Activated T-helper 1 cell treated with anti-CD3 and anti-CD28 coated beads, Interleukin-12 subunit alpha, Interleukin-12 subunit beta, Interleukin-2, Interleukin-4 antibody, amounts not matched to agents 30 ng/mL and 10 ng/mL and 1 ng/mL, durations not matched to agents 14 hours and 24 hours and 36 hours (primary cell): ENCODE measurements at regions not wholly inside any gene's neighbourhood (a gene's known extent, or its start where the extent isn't known, plus 50 kb on each side); places are given as distances from the start of the nearest gene placed in this dataset.

Experiments used
- DNase-seq: peaks from one replicate; pipeline ENCODE4 v3.0.0; 2021; ENCODE audit warnings: low spot score
- H3K27ac Mint-ChIP-seq: one replicate; pipeline ENCODE4 v1.8.0; 2021; ENCODE audit warnings: mild to moderate bottlenecking, mixed read lengths
- H3K27me3 Mint-ChIP-seq: one replicate; pipeline ENCODE4 v1.8.0; 2022; ENCODE audit warnings: mild to moderate bottlenecking, moderate library complexity, mixed read lengths; ENCODE audit not compliant: insufficient read depth
- H3K36me3 Mint-ChIP-seq: one replicate; pipeline ENCODE4 v1.8.0; 2021; ENCODE audit warnings: low read depth, mixed read lengths
- H3K4me1 Mint-ChIP-seq: one replicate; pipeline ENCODE4 v1.8.0; 2021; ENCODE audit warnings: low read depth, mixed read lengths
- H3K4me3 Mint-ChIP-seq: one replicate; pipeline ENCODE4 v1.8.0; 2021; ENCODE audit warnings: mild to moderate bottlenecking, moderate library complexity, mixed read lengths
- H3K9me3 Mint-ChIP-seq: one replicate; pipeline ENCODE4 v1.8.0; 2021; ENCODE audit warnings: mixed read lengths
- intact Hi-C: fragments of 100-400 bp; cut with micrococcal nuclease; formaldehyde crosslinking; loops from one replicate; pipeline ENCODE4 v1.15.1; 2024

DNA sequence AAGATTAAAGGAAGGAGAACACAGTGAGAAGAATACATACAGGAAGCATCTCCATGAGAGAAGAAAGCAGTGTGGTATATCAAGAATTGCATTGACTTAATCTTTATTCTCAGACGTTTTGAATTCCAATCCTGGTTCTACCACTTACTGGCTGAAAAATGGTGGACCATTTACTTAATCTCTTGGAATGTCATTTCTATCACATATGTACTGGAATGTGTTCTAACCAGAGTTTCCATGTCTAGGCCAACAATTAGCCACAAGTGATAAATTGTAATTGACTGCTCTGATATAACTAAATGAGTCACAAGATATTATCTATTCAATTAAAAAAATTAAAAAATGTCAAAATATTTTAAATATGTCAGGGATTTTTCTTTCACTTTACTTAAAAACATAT lies 626.1 kb downstream of the PTPRC start:
- Mint-ChIP-seq H3K27ac (no peak overlapping the region), H3K27me3 (peaks cover 5% of the 10 kb centered on the region), H3K4me3 (no peak overlapping the region), H3K4me1 (no peaks in the 10 kb centered on the region), H3K36me3 (no peaks in the 10 kb centered on the region), H3K9me3 (no peaks in the 10 kb centered on the region)
- intact Hi-C loops: no loop called here
- DNase-seq: no peak

DNA sequence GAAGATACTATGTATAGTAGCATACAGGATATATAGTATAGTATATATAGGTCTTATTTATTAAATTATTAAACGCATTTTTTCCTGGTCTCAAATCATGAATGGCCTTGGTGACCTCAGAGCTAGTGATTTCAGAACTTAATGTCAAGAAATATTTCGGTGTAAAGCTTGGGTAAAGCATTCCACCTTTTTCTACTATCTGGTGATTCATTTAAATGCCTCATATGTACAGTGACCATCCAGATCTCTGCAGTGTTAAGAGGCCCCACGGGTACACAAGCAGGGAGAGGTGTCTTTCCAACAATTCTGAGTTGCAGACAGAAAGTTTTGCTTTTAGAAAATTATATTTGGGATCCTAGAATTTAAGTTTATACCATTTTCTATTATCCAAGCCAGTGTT lies 626.5 kb downstream of the PTPRC start:
- DNase-seq: no peak
- Mint-ChIP-seq H3K36me3 (no peaks in the 10 kb centered on the region), H3K27ac (no peak overlapping the region), H3K27me3 (peaks cover 7% of the 10 kb centered on the region), H3K9me3 (no peaks in the 10 kb centered on the region), H3K4me3 (no peak overlapping the region), H3K4me1 (no peaks in the 10 kb centered on the region)
- intact Hi-C loops: no loop called here

DNA sequence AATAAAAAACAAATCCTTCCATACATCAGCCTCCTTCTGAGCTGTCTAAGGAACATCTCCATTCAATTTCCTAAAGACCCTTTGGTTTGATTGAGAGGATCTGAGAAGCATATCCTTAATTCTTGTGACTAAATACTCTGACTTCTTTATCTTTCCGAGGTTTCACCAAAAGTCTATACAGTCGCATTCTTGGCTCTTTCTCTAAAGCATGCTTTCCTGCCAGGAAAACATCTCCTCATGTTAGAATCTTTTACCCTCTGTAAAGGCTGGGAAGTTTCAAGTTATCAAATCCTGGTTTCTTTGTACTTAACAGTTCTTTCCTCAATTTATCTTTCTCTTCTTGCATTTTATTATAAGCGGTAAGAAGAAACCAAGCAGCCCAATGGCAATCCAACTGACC lies 630.4 kb downstream of the PTPRC start:
- H3K27ac Mint-ChIP-seq: no peak overlapping the region
- intact Hi-C loops: no loop called here

DNA sequence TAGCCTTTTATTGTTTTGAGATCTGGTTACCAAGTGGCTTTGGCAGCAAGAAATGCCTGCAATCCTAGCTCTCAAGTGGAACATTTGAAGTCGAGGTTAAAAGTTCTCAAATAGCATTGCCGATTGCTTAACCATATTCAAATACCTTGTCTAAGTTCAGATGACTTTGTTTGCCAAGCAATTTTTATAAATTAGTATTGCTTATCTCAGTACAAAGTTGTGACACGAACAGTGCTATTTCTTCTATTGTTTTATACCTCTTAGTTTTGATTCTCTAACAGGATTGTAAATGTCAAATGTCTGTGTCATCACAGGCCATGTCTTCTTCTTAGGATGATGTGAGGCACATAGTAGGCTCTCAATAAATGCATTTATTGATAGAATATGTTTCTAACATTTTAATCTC lies 633.3 kb downstream of the PTPRC start:
- Mint-ChIP-seq H3K9me3 (peaks cover 5% of the 10 kb centered on the region), H3K27me3 (peaks cover 2% of the 10 kb centered on the region), H3K4me3 (no peak overlapping the region), H3K36me3 (no peaks in the 10 kb centered on the region), H3K4me1 (no peaks in the 10 kb centered on the region), H3K27ac (no peak overlapping the region)
- DNase-seq: no peak
- intact Hi-C loops: no loop called here

More for the DNA sequence above, 630.4 kb downstream of the PTPRC start:
- Mint-ChIP-seq H3K4me1 (no peaks in the 10 kb centered on the region), H3K9me3 (no peaks in the 10 kb centered on the region), H3K27me3 (peaks cover 7% of the 10 kb centered on the region), H3K4me3 (no peak overlapping the region), H3K36me3 (no peaks in the 10 kb centered on the region)
- no peak for DNase-seq

DNA sequence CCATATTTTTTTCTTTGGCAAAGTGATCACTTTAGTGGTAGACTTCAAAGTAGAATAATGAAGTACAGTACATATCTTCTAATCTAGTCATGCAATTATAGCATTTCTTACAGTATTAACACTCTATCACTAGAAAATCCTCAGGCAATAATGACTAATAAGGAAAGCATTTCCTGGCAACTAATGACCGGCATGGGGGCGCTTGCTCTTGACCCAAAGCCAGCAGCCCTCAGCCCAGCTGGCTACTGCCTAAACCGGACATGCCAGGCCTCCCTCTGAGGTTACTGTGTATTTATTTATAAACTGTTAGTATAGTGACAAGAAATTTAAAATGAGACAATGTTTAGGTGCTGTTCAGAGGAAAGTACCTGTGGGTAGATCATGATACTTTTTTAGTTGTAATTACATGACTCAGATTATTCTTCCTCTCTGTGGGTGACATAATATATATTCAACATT lies 633.8 kb downstream of the PTPRC start:
- Mint-ChIP-seq H3K4me1 (no peaks in the 10 kb centered on the region), H3K9me3 (peaks cover 6% of the 10 kb centered on the region), H3K4me3 (no peak overlapping the region), H3K27me3 (peaks cover 2% of the 10 kb centered on the region), H3K27ac (no peak overlapping the region), H3K36me3 (no peaks in the 10 kb centered on the region)
- DNase-seq: no peak
- intact Hi-C loops: no loop called here

DNA sequence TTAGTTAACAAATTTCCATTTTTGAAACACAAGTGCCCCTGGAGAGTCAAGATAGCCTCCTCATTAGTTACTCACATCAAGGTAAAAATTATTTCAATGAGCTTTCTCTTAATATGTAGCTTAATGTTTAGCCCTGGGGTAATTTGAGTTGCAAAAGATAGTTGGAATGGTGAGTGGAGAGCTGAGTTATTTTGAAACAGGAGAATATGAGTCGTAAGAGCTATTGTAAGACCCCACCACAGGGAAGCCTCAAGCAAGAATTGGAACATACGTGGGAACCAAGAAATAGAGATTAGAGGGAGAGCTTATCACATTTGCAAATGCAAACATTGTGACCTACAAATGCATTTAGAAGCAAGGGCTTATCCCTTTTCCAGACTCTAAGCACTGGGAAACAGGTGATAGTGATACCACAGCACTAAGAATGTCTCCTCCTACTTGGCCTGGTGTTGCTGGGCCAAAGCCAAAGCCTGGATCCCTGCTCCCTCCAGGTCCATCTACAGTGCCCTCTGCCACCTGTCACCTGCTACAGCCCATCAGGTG lies 635.1 kb downstream of the PTPRC start:
- peaks cover 2% of the 10 kb centered on the region for H3K27me3 Mint-ChIP-seq
- intact Hi-C loops: no loop called here

DNA sequence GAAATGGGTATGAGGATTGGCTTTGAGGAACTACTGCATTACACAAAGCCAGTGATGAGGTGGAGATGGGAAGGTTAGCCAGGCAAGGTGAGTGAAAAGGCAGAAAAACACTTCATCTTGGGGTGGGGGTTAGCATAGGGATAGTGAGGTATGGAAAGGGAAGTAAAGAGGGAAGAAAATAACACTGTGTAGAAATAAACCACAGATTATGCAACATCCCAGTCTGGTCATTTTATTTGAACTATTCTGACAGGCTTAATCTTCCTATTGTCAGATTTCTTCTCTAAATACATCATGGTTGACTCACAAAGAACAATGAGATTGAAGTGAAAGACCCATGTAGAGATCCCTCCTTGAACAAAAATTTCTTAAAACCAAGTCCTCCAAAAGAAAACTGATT lies 640.2 kb downstream of the PTPRC start:
- H3K9me3 Mint-ChIP-seq: peaks cover 6% of the 10 kb centered on the region
- peaks cover 13% of the 10 kb centered on the region for H3K4me1 Mint-ChIP-seq
- intact Hi-C loops: no loop called here
- H3K27ac Mint-ChIP-seq: no peak overlapping the region
- no peak overlapping the region for H3K4me3 Mint-ChIP-seq
- no peaks in the 10 kb centered on the region for H3K36me3 Mint-ChIP-seq
- H3K27me3 Mint-ChIP-seq: no peaks in the 10 kb centered on the region
- DNase-seq: no peak

More for the DNA sequence above, 635.1 kb downstream of the PTPRC start:
- DNase-seq: no peak
- Mint-ChIP-seq H3K9me3 (peaks cover 6% of the 10 kb centered on the region), H3K27ac (no peak overlapping the region), H3K36me3 (no peaks in the 10 kb centered on the region), H3K4me3 (no peak overlapping the region), H3K4me1 (no peaks in the 10 kb centered on the region)

DNA sequence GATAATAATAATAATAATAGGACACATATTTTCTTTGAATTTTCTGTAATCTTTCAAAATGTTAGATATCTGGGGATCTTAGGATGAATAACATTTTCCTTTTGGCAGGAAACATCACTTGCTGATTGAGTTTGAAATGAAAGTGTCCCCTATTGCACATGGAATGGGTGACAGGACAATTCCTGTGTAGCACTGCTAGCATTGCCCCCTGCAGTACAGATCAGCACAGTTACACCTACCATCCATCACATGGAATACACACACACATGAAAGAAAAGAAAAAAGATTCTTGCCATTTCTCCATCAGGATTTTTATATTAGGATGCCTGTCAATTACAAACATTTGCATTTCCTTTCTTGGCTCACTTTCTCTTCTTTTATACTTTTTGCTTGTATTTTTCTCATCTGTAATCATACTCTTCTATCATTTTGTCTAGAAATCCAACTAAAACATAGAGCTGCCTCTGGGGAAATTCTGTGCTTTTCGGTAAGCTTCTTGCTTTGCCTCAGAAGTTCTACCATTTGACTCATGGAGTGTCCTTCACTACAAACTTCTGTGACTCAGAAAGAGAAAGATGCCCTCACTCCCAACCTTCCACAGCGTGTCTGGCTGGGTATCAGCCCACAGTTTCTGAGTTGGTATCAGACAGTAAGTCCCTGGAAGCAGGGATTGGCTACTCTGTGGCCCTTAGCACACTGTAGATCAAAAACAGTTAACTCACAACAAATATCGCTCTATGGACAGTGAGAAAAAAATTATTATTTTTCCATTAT lies 641.2 kb downstream of the PTPRC start:
- Mint-ChIP-seq H3K27me3 (peaks cover 1% of the 10 kb centered on the region), H3K4me3 (no peak overlapping the region), H3K36me3 (no peaks in the 10 kb centered on the region), H3K27ac (no peak overlapping the region), H3K4me1 (peaks cover 13% of the 10 kb centered on the region), H3K9me3 (peaks cover 6% of the 10 kb centered on the region)
- intact Hi-C loops: loop anchor here (1.0 kb wide), 1 partner anchor 107 kb away; no protein-coding TSS in a partner anchor
- DNase-seq: no peak

DNA sequence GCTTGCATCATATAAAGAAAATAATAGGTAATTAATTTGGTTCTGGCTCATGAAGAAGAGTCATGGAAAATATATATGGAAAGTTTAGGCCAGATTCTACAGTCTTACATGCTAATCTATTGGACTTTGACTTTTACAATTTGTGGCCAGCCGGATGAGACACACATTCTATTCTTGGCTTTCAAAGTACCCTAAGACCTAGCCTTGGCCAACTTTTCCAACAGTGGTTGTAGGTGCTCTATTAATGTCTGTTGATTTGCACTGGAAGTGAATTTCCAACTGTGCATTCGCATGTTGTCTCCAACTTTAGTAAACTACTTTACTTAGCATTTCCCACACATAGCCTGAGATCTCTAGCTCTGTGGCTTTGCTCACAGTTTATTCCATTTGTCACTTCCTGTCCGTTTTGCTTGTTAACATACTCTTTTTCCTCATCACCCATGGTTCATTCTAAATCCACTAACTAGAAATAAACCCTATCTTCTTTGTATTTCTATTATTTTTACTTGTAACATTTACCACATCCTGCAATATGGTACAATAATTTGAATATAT lies 644.0 kb downstream of the PTPRC start:
- Mint-ChIP-seq H3K27ac (no peak overlapping the region), H3K9me3 (no peaks in the 10 kb centered on the region), H3K27me3 (peaks cover 4% of the 10 kb centered on the region), H3K4me3 (no peak overlapping the region), H3K36me3 (no peaks in the 10 kb centered on the region), H3K4me1 (peaks cover 13% of the 10 kb centered on the region)
- DNase-seq: no peak
- intact Hi-C loops: no loop called here

DNA sequence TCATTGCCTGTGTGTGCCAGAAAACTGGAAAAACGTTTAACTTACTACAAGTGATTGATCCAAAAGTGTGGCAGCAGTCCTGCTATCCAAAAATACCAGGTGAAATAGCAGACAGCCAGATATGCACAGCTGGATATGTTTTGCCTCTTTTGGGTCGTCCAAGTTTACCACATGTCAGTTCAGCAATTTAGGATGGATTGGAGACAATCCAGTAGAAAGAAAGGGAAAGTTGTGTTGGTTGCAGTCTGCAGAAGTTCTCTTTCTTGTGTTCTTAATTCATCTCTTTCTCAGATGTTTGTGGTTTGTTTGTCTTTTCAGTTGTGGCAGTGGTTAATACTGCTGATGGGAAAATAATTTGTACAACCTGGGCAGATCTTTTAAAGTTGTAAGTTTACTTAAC lies 645.0 kb downstream of the PTPRC start:
- no peaks in the 10 kb centered on the region for H3K9me3 Mint-ChIP-seq
- DNase-seq: no peak
- H3K27me3 Mint-ChIP-seq: peaks cover 4% of the 10 kb centered on the region
- no peak overlapping the region for H3K4me3 Mint-ChIP-seq
- H3K27ac Mint-ChIP-seq: no peak overlapping the region
- no peaks in the 10 kb centered on the region for H3K36me3 Mint-ChIP-seq
- intact Hi-C loops: no loop called here
- peaks cover 13% of the 10 kb centered on the region for H3K4me1 Mint-ChIP-seq

DNA sequence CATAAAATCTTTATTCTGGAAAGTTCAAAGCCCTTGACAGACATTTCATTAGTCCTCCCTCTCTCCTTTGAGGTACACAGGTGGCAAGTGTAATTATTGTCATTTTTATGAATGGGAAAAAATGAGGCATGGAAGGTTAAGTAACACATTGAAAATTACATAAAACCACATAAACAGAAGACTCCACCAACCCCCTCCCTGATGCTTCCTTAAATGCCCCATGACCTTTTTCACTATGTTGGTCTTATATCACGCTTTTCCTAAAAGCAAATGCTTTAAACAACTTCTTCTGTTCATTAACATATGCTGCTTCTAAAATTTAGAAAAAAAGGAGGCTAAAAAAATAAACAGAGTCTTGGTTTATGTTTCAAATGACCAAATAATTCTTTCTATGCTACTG lies 648.4 kb downstream of the PTPRC start:
- H3K9me3 Mint-ChIP-seq: no peaks in the 10 kb centered on the region
- H3K27me3 Mint-ChIP-seq: peaks cover 14% of the 10 kb centered on the region
- peaks cover 13% of the 10 kb centered on the region for H3K4me1 Mint-ChIP-seq
- H3K36me3 Mint-ChIP-seq: no peaks in the 10 kb centered on the region
- intact Hi-C loops: no loop called here
- no peak for DNase-seq
- H3K27ac Mint-ChIP-seq: no peak overlapping the region
- H3K4me3 Mint-ChIP-seq: no peak overlapping the region

DNA sequence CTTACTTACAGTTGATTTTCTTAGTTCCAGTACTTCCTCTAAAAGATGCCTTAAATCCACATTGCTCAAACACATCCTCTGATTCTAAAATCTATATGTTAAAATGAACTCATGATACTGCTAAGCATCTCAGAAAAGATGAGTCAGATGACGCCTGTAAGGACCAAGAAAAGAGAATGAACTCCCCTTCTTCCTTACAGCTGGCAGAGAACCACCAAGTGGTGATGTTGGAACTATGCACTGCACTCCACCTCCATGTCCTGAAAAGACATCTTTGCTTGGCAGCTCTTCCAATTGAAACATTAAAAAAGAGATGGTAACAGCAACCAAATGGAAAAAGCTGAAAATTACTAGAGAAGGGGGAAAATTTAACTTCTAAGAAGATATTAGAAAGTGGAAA lies 648.8 kb downstream of the PTPRC start:
- Mint-ChIP-seq H3K36me3 (no peaks in the 10 kb centered on the region), H3K9me3 (no peaks in the 10 kb centered on the region), H3K4me3 (no peak overlapping the region), H3K27ac (no peak overlapping the region), H3K27me3 (peaks cover 14% of the 10 kb centered on the region), H3K4me1 (peaks cover 13% of the 10 kb centered on the region)
- no peak for DNase-seq
- intact Hi-C loops: no loop called here

DNA sequence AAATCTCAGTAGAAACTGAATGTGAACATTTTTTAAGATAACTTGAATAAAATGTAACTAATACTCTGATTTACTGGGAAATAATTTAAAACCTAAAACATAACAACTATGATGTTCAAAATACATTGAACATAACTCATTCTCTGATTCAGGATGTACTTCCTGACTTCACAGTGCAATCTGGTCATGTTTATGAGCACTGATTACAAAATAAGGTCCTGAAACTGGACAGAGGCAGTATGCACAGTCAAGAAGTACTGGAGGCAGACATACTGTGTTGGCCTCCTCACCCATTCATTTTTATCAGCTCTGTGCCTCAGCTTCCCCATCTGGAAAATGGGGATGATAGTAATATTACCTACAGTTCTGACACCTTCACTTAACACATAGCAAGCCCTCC lies 651.3 kb downstream of the PTPRC start:
- Mint-ChIP-seq H3K27ac (no peak overlapping the region), H3K4me3 (no peak overlapping the region), H3K4me1 (no peaks in the 10 kb centered on the region), H3K36me3 (no peaks in the 10 kb centered on the region), H3K9me3 (no peaks in the 10 kb centered on the region), H3K27me3 (peaks cover 16% of the 10 kb centered on the region)
- intact Hi-C loops: no loop called here
- DNase-seq: no peak
